ENCODE measurements at regions not wholly inside any gene's neighbourhood (a gene's known extent, or its start where the extent isn't known, plus 50 kb on each side); places are given as distances from the start of the nearest gene placed in this dataset.

DNA sequence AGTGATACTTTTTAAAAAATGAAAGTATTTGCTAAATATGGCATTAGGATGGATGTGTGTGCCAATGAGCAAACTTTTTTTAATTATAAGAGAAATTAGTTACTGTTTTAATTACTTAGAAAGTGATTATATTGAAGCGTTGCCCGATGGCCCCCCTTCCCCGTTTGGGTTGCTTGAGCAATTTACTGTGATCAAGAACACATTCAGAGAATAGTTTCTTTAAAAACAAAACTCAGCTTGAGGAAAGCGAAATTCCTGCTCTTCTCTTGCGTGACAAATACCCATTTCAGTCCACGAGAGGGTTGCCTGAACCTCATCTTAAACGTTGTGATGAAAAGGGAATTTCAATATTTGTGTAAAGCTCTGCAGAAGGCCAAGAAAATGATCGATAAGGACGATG, 234.1 kb downstream of the GATA3 start:
- peaks cover 9 to 10% of the 10 kb centered on the region in 2 donors for H3K27me3 Mint-ChIP-seq (ENCODE audit: low read depth in 2 of 2)
- H3K9me3 Mint-ChIP-seq = no peaks in the 10 kb centered on the region

DNA sequence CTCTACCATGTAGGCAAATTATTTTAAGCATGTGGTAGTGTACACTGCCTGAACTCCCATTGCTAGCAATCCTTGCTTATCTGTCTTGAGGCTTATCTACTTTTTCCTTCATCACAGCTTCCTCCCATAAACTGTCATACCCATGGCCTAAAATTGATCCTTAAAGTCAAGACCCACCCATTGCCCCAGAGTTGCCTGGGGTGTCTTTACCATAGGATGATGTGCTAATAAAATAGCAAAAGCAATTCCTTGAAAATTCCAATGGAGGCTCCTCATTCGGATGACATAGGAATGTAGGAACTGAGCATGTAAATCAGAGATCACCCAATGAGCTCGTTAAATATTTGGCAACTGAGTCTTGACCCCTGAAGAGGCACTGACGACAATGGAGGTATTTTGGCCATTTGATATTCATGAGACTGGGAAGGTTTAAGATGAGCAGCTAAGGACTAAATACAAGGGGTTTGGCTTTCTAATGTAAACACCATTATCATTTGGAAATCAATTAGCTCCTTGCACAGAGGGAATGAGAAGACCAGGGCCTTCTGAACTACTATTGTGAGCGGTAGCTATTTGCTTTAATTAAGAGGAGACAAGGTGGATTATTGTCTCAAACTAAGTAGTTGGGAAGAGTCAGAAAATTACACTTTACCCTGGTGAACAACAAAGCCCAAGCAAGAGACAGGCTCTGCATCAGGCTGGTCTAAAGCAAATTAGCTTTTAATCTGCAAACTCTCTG, 234.9 kb downstream of the GATA3 start:
- no peak overlapping the region for H3K27ac ChIP-seq (ENCODE audit: low read length)
- Mint-ChIP-seq H3K27ac (no peak overlapping the region), H3K27me3 (ENCODE audit: low read depth in 2 of 2) (peaks cover 3 to 8% of the 10 kb centered on the region in 2 donors), H3K4me3 (no peak overlapping the region), H3K9me3 (no peaks in the 10 kb centered on the region), H3K36me3 (no peaks in the 10 kb centered on the region), H3K4me1 (no peaks in the 10 kb centered on the region)
- no peaks in the 10 kb centered on the region for H3K27me3 ChIP-seq (ENCODE audit: control insufficient read depth, insufficient read depth, low read length)
- no peaks in the 10 kb centered on the region for H3K4me1 ChIP-seq (ENCODE audit: control insufficient read depth, insufficient read depth, low read length)
- TF ChIP-seq, protein P1, sequence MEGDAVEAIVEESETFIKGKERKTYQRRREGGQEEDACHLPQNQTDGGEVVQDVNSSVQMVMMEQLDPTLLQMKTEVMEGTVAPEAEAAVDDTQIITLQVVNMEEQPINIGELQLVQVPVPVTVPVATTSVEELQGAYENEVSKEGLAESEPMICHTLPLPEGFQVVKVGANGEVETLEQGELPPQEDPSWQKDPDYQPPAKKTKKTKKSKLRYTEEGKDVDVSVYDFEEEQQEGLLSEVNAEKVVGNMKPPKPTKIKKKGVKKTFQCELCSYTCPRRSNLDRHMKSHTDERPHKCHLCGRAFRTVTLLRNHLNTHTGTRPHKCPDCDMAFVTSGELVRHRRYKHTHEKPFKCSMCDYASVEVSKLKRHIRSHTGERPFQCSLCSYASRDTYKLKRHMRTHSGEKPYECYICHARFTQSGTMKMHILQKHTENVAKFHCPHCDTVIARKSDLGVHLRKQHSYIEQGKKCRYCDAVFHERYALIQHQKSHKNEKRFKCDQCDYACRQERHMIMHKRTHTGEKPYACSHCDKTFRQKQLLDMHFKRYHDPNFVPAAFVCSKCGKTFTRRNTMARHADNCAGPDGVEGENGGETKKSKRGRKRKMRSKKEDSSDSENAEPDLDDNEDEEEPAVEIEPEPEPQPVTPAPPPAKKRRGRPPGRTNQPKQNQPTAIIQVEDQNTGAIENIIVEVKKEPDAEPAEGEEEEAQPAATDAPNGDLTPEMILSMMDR (IDR thresholded peaks at IDR 0.05) = no peak
- intact Hi-C loops (cut with micrococcal nuclease) = no loop called here
- no peaks in the 10 kb centered on the region for H3K9me3 ChIP-seq (ENCODE audit: control insufficient read depth, insufficient read depth, low read length)
- 87% methylated on average over 4 of the region's 4 CpGs for WGBS (ENCODE audit: insufficient coverage)
- no peak for DNase-seq
- no peaks in the 10 kb centered on the region for H3K36me3 ChIP-seq (ENCODE audit: control insufficient read depth, insufficient read depth, low read length)
- no peak overlapping the region for H3K4me3 ChIP-seq (ENCODE audit: low read length)
- no peak for ATAC-seq

More for the DNA sequence above, 234.1 kb downstream of the GATA3 start:
- Histone ChIP-seq H3K4me1 (ENCODE audit: control insufficient read depth, insufficient read depth, low read length) (no peaks in the 10 kb centered on the region), H3K9me3 (ENCODE audit: control insufficient read depth, insufficient read depth, low read length) (no peaks in the 10 kb centered on the region), H3K4me3 (ENCODE audit: low read length) (no peak overlapping the region), H3K27ac (ENCODE audit: low read length) (no peak overlapping the region), H3K27me3 (ENCODE audit: control insufficient read depth, insufficient read depth, low read length) (no peaks in the 10 kb centered on the region), H3K36me3 (ENCODE audit: control insufficient read depth, insufficient read depth, low read length) (no peaks in the 10 kb centered on the region)
- TF ChIP-seq, protein P1 (IDR thresholded peaks at IDR 0.05) = no peak
- ATAC-seq = no peak
- H3K4me1 Mint-ChIP-seq = no peaks in the 10 kb centered on the region
- intact Hi-C loops (cut with micrococcal nuclease) = no loop called here
- DNase-seq = no peak
- no peak overlapping the region for H3K4me3 Mint-ChIP-seq
- no peaks in the 10 kb centered on the region for H3K36me3 Mint-ChIP-seq
- 90% methylated on average over 7 of the region's 9 CpGs for WGBS (ENCODE audit: insufficient coverage)
- no peak overlapping the region for H3K27ac Mint-ChIP-seq

- 83% methylated on average over 1 of the region's 5 CpGs for WGBS (ENCODE audit: insufficient coverage)
- H3K27ac Mint-ChIP-seq = no peak overlapping the region
- no peak overlapping the region for H3K4me3 ChIP-seq (ENCODE audit: low read length)
Observed at GRCh38 chr10:8294779-8295178, 240.3 kb downstream of the GATA3 start.

More at GRCh38 chr10:8294779-8295178, 240.3 kb downstream of the GATA3 start:
- Histone ChIP-seq H3K27me3 (ENCODE audit: control insufficient read depth, insufficient read depth, low read length) (no peaks in the 10 kb centered on the region), H3K36me3 (ENCODE audit: control insufficient read depth, insufficient read depth, low read length) (no peaks in the 10 kb centered on the region), H3K27ac (ENCODE audit: low read length) (no peak overlapping the region), H3K9me3 (ENCODE audit: control insufficient read depth, insufficient read depth, low read length) (no peaks in the 10 kb centered on the region), H3K4me1 (ENCODE audit: control insufficient read depth, insufficient read depth, low read length) (no peaks in the 10 kb centered on the region)
- intact Hi-C loops (cut with micrococcal nuclease) = no loop called here
- ATAC-seq (no peak), DNase-seq (no peak)
- Mint-ChIP-seq H3K27me3 (ENCODE audit: low read depth in 2 of 2) (peaks cover 22 to 25% of the 10 kb centered on the region in 2 donors), H3K36me3 (no peaks in the 10 kb centered on the region), H3K4me3 (no peak overlapping the region), H3K9me3 (no peaks in the 10 kb centered on the region), H3K4me1 (no peaks in the 10 kb centered on the region)
- TF ChIP-seq, protein P1 (IDR thresholded peaks at IDR 0.05) = no peak
